NCI-H2171 treated with DMSO at 0.1 percent for 48 hours (cell line): ENCODE measurements at regions not wholly inside any gene's neighbourhood (a gene's known extent, or its start where the extent isn't known, plus 50 kb on each side); places are given as distances from the start of the nearest gene placed in this dataset.

Experiments
- DNase-seq: peaks from one replicate; lab custom pipeline; 2025; lab: John Stamatoyannopoulos, UW

DNA sequence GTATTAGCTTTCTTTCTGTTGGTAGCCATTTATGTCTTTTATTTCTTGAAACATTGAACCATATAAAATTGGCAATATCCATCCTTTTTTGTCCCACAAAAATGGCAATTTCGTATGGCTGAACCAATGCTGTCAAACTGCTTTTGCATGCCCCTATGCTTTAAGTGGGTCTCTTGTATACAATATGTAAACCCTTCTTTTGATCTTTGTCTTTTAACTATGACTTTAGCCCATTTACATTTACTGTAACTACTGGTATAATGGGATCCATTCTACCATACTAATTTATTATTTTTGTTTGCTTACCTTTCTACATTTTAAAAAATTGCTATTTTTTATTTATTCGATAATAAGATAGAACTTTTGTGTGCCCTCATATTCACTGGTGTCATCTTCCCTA is 93.4 kb downstream of the TENT4A start:
- DNase-seq, result no peak

DNA sequence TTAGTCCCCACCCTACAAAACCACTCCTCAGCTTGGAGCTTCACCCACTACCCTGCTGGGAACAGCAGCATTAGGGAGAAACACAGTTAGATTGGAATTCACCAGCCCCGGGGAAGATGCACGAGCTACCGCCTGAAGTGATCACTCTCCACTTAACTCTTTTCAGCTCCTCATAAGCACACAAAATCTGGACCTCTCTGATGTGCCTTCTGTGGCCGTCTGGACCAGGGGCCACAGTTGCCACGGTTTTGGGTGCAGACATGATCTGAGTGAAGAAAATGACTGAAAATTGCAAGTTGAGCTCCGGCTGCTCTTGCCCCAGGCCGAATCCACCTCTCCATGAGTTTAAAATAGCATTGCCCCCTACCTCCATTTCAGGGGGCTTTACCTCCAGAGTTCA is 95.2 kb downstream of the TENT4A start:
- no peak for DNase-seq

DNA sequence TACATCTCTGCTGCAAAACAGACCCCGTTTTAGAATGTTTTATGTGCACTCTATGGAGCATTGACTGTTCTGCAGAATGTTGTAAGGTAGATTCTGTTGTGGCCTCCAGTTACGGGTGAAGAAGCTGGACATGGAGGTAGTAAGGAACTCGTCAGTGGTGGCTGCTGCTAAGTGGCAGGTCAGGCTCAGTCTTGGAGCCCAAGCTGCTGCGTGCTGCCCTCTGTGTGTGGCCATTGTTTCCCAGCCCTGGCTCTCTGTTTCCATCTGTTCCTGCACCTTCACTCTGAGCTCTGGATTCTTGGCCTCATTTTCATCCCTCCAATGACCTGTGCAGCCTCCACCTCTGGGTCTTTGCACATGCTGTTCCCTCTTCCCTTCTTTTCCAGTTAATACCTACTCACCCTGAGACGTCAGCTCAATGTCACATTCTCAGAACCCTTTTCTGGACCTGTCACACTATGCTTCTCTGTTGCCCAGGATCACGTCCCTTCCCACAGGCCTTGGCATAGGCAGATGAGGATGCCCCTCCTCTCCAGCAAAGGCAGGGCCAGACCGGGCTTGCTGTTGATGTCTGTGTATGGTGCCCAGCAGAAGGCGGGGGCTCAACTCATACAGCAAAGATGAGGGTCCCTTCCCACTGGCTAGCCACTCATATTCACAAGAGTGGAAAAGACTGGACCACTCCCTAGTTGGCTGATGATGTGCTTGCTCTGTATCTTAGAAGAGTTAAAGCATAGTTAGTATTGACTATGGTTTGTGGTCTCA is 97.6 kb downstream of the TENT4A start:
- DNase-seq, result no peak

DNA sequence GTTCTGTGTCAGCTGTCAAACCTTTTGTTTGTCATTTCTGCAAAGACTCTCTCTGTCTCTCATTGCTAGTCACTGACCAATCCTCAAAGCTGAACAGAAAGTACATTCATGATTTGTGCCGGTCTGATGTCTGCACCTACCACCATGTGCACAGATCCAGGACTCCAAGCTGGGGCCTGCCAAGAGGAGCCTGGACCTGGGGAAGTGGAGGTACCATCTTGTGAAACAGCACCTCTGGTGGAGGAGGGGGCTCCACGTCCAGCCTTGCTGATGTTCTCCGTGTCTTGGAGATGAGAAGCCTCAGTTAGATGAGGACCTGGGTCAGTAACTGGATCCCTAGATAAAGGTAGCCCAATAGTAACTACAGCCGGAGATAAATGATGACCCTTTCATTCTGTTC is 98.9 kb downstream of the TENT4A start:
- DNase-seq, result no peak

DNA sequence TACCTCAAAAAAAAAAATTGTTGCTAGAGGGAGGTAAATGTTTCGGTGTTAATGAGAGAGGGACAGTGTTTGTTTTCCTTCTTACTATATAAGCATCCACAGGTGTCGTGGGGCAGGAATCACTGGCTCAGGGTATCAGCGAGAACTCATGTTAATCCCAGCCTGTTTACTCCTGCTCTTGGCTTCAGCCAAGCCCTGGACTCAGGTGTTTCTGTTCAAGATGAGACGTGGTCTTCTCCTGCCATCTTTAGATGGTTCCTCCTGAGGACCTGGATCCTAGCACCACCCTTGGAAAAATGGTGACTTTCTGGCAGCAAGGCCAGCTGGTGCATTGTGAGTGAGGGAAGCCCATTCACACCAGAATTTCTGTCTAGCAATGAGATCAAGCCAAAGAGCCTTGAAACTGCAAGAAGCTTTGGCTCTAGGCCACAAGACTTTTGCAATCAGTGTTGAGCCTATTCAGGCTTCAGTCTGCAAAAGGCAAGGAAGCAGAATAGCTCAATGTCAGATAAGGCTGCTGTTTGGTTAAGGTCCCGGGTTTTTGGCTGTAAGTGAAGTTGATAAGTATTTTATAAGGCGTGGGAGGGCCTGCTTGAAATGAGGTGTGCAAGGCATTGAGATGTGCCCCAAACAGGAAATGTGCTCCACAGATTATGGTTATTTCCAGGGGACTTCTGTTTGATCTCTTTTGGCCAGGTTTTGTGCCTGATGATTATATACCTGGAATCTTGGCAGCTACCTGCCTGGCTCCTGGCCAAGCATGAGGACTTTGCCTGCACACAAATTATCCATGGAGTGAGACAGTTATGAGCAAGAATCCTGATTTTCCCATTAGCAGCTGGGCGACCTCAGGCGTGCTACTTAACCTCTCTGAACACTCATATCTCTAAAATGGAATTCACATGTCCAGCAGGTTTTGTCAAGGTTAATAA is 99.8 kb downstream of the TENT4A start:
- DNase-seq, result no peak

DNA sequence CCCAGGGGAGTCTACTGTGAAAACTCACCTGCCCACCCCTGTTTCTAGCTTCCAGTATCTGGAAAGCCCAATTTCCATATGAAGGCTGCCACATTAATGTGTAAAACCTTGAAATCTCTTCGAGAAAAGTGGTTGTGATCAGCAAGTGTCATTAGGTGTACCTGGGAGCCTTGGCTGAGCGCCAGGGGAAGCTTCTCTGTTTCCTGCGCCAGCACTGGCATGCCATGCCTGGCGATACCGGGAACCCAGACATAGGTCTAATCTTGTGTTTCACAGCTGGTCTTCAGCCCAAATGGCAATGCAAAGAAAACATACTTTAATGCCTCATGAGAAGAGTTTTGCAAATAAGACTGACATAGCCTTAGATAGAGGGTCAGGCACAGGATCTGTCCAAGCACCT is 101.6 kb downstream of the TENT4A start:
- no peak for DNase-seq

DNA sequence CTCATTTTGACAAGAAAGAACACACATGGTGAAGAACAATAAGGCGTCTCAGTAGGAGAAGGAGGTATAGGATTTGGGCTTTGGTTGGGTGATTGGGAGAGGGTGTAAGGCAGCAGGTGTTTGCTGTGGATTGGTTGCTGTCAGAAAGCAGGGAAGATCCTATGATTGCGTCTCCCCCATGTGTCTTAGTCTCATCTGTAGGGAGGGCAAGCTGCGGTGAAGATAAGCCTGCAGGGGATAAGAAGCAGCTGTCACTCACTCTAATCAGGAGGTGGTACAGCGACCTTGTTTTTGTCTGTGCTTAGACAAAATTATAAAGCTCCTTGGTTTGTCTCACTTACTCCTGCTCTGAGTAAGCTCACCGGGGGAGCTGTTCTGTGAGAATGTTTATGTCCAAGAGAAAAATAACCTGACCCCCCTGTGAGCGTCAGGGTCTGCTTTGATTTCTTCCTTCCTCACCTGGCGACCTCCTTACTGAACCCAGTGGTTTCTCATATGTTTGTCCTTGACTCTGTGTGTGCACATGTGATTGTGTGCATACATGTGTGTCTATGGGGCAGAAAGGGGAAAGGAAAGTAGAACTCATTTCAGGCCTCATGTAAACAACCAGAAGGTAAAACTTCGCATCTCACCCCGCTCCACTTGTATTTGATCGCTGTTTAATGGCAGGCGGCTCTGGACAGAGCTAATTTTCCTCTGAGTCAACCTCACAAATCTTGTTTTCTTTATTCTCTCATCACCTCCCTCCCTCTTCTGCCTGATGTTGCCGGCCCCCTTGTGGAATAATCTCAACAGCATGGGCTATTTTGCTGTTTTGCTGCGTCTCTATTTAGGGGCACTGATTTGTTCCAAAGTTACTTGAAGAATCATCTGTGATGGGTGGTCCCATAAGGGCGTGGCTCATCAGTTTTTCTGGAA is 105.6 kb downstream of the TENT4A start:
- no peak for DNase-seq

DNA sequence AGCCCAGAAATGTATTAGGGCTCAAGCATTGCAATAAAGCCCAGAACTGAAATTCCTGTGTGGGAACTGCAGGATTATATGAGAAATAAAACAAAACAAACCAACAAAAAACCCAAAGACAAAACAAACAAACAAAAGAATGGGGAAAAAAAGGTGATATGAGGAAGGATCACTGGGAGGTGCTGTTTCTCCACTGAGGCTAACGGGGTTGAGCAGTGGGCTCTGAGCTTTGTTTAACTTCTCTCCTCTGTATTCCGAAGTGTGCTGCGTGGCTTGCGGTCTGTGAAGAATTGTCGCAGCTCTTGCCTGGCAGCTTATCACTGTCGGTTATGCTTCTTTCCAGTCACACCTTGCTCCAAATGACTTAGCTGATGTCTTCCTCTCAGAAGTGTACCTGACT is 106.3 kb downstream of the TENT4A start:
- no peak for DNase-seq

DNA sequence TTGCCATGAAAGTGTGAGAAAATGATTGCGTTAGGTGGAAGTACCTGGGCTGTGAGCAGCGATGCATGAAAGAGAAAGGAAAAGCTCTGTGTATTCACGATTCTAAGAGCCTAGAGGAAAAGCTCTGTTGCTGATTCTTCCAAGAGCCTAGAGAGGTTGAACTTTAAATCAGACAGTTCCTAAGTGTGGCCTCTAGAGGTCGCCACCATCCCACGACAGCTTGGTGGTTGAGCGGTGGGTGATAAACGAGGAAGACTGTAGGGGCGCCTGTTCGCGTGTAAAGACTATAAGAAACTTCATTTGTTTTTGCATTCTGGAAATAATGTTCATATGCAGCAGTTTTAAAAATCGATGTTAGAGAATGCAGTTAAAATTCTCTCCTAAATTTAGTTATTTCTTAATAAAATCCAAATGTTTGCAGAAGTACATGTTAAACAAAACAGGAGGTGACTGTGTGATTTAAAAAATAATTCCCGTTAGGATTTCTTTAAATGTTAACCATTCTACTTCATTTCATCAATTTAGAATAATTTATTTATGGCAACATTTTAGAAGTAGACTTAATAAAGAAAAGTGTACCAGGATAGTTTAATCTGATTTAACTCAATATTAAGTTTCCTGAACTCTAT is 107.7 kb downstream of the TENT4A start:
- peak; percentile 58 for DNase-seq

DNA sequence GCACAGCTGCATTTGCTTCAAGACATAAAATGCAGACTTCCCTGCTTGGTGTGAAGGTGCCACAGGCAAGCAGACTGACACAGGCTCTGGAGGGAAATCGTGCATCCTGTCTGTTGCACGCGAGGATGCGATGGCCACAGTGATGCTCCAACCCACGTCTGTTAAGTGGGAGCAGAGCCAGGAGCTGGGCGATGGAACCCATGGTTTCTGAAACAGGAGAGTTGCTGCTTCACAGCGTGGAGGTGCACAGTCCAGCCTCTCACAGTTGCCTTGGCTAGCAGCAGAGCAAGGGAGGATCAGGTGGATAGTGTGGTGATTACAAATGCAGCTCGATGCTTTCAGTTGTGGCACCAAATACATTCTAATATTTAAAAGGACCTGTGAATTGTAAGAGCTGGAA is 108.8 kb downstream of the TENT4A start:
- no peak for DNase-seq

DNA sequence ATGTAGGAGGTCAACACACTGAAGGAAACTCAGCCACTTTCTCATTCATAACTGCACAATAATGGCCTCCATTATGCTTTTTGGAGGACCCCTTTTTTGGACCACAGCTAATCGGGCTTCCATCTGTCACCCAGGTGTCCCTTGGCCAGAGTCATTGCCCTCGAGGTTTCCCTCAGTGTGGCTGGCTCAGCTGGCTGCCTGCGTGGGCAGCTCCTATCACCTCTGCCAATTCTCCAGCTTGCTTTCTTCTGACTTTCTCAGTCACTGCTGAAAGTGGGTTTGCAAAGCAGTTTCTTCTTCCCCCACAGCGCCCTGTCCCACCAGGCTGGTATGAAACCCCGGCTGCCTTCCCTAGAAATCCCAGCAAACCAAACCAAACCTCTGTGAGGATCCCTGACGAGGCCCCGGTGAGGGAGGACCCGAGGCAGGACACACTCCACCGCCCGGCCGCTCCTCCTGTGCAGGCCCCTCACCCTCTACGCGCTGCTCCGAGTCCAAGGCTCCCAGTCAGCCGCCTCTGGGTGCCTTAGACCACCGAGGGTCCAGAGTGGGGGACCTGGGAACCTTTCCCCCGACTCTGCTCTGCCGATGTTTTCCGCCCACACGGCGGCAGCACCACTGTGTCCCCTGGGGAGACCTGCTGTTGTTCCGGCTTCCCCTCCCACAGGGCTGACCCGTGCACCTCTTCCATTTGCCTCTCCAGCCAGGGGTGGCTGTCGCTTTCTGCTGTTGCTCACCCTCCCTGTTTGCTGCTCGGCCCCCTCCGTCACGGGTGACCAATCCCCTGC is 109.5 kb downstream of the TENT4A start:
- no peak for DNase-seq

DNA sequence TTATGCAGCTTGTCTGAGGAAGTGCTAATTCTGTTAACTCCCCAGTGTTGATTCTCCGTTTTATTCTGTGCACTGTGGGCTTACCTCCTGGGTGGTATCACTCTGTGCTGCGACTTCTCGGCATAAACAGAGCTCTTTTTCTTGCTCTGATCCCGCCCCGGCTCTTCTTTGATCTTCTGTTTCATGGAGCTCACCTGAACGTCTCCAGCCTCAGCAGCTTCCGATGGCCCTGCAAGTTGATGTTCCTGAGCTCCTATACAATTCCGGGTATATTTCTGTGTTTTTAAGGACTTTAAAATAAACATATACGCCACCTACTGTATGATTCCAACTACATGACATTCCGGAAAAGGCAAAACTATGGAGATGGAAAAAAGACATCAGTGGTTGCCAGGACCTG is 110.8 kb downstream of the TENT4A start:
- no peak for DNase-seq

DNA sequence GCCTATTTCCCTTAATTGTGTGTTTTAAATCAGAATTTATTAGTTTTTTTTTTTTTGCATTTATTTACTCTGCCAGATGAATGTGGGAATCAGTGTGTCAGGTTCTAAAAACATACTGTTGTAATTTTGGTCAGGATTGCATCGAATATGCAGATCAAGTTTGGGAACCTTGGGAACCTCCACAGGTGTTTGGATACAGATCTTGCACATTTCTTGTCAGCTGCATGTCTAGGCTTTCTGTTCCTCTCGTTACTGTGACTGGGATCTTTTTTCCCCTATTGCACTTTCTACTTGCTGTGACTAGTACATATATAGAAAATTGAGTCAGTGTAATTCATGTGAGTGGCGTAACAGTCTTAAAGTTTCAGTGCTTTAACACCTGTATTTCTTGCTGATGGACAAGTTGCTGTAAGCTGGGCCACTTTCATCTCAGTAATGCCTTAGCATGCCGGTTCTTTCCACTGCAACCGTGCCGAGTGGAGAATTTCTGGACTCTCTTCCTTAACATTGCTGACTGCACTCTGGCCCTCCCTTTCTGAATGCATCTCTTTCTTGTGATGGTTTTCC is 112.5 kb downstream of the TENT4A start:
- no peak for DNase-seq

DNA sequence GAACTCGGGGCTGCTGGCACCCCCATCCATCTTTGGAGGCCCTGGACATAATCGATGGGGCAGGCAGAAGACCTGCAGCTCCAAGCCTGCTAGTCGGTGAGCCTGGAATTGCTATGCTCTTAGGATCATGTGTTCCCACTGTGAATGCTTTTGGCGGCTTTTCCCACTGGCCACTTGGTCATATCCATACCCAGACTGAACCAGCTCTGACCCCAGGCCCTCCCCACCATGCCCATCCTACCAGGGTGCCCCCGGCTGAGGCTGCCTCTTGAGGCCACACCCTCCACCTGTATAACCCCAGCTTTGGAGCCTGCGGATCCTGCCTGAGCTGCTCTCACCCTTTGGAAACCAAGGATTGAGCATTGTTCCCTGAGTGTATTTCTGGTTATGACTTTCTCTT is 113.5 kb downstream of the TENT4A start:
- no peak for DNase-seq

DNA sequence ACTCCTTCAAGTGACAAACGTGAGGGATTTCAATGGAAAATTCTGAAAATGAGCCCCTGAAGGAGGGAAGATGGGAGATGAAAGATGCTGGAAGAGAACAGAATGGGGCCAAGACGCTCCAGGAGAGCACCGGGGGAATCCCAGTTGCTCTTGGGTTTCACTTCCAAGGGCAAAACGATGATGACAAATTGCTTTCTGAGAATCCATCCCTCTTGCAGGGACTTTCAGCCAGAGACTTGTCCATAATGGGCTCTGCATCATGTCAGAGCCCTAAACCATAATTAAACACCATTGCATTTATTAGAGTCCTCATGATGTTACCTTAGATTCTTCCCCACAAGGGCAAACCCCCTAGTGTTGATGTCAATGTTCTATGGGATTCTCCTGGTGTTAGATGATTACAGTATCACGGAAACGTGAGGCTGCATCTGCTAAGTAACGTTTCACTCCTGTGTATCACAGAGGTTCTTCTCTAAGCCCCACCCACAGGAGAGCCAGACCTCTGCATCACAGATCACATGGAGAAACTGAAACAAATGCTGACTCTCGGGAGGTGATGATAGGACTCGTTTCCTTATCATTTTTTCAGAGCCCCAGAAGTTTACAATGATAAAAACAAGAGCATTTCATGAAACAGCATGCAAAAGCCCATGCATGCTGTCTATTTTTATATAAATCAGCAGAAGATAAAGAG is 114.4 kb downstream of the TENT4A start:
- no peak for DNase-seq

DNA sequence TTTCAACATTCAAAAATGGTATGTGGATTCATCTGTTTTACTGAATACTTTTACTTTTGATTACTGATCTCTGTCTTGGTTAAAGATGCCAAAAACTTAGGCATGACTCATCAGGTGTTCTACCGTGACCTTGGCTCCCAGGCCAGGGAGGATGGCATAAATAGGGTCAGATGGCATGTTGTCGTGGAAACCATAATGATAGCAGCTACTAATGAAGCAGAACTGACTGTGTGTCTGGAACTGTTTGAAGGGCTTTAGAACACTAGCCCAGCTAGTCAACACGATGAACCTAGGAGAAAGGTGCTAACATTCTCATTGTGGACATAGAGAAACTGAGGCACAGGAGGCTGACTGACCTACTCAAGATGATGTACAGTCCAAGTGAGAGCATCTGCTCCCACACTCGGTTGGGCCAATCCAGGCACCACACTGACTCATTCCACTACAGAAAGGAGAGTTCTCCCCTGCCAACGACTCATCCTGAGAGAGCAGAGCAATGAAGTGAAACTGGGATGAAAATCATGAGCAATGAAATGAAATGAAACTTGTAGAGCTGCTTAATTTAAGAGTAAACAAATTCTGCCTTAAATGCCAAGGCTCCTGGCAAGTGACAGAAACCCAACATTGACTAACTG is 116.0 kb downstream of the TENT4A start:
- DNase-seq, result no peak

DNA sequence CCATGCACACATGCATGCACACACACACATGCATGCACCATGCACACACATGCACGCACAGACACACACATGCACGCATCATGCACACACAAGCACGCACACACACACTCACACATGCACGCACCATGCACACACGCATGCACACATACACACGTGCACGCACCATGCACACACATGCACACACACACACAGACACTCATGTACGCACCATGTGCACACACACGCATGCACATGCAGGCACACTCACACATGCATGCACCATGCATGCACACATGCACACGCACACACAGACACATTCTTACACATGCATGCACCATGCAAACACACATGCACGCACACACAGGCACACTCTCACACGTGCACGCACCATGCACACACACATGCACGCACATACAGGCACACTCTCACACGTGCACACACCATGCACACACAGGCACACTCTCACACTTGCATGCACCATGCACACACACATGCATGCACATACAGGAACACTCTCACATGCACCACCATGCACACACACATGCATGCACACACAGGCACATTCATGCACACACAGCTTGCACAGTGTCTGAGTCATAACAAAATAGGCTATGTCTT is 117.5 kb downstream of the TENT4A start:
- no peak for DNase-seq

DNA sequence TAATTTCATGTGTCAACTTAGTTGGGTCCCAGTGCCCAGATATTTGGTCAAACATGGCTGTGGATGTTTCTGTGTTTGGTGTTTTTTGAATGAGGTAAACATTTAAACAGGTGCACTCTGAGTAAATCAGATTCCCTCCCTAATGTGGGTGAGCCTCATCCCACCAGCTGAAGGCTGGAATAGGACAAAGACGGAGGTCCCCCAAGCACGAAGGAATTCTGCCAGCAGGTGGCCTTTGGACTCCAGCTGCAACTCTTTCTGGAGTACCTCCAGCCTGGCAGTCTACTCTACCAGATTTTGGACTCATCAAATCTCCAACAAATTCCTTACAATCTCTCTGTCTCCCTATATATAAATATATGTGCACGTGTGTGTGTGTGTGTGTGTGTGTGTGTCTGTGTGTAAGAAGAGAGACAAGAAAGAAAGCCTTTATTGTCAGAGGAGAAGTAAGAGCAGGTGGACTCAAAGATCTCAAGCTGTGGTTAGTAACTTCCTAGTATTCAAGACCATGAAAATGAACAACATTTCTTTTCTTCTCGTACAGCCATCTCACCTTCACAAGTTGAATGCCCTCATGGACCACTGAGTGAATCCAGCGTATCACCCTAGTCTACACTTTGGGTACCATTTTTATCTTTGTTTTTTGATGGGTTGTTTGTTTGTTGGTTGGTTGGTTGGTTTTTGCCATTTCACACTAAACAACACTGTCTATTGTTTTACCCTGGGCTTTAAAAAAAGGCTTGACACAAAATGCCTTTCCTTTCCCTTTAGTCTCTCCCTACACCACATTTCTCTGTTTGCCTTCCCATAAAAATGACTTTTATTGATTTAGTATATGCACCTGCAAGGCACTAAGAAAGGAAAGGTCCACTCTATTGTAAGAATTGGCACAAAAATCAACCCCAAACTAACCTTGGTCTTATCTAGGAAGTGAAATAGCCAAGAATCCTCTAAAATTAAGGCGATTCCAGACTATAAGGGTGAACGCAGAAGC is 118.7 kb downstream of the TENT4A start:
- DNase-seq, result no peak
